Calu3 (cell line): ENCODE measurements at regions not wholly inside any gene's neighbourhood (a gene's known extent, or its start where the extent isn't known, plus 50 kb on each side); places are given as distances from the start of the nearest gene placed in this dataset.

Experiments used
- BruUV-seq: library from RNA; stranded (reverse); fragments of 400-500 nt; replicated peaks from 2 replicates; lab custom pipeline; 2021; lab: Mats Ljungman, UMichigan
- CTCF ChIA-PET: fragments of 300-600 bp; sonication (Branson Sonifier 250); formaldehyde crosslinking; loops from one replicate; lab custom pipeline; 2022; ENCODE audit warnings: antibody characterized with exemption; lab: Charles Lee
- DNase-seq: peaks from one replicate; pipeline ENCODE4 v3.0.0; 2022
- H3K27ac Mint-ChIP-seq: one replicate; pipeline ENCODE4 v1.8.0; 2022; ENCODE audit warnings: mixed read lengths; ENCODE audit not compliant: unreplicated experiment
- H3K27me3 Mint-ChIP-seq: one replicate; pipeline ENCODE4 v1.8.0; 2022; ENCODE audit warnings: mixed read lengths; ENCODE audit not compliant: unreplicated experiment
- H3K36me3 Mint-ChIP-seq: one replicate; pipeline ENCODE4 v1.8.0; 2022; ENCODE audit warnings: mild to moderate bottlenecking, moderate library complexity, mixed read lengths; ENCODE audit not compliant: insufficient read depth, unreplicated experiment
- H3K4me1 Mint-ChIP-seq: one replicate; pipeline ENCODE4 v1.8.0; 2022; ENCODE audit warnings: mild to moderate bottlenecking, low read depth, mixed read lengths; ENCODE audit not compliant: unreplicated experiment
- H3K4me3 Mint-ChIP-seq: one replicate; pipeline ENCODE4 v1.8.0; 2022; ENCODE audit warnings: mild to moderate bottlenecking, low read depth, moderate library complexity, mixed read lengths; ENCODE audit not compliant: unreplicated experiment
- H3K9me3 Mint-ChIP-seq: one replicate; pipeline ENCODE4 v1.8.0; 2022; ENCODE audit warnings: low read depth, mixed read lengths; ENCODE audit not compliant: unreplicated experiment
- CTCF ChIP-seq: fragments of 200-600 bp; IDR thresholded peaks from one replicate; pipeline ENCODE4 v1.8.0; 2022; ENCODE audit warnings: antibody characterized with exemption; ENCODE audit not compliant: unreplicated experiment
- intact Hi-C: fragments of 100-400 bp; cut with micrococcal nuclease; formaldehyde crosslinking; loops from one replicate; pipeline ENCODE4 v1.10.0; 2022; ENCODE audit not compliant: unreplicated experiment

GRCh38 chr4:11801466-11802446, 373.1 kb upstream of the HS3ST1 start:
- H3K9me3 Mint-ChIP-seq: no peaks in the 10 kb centered on the region
- CTCF ChIA-PET: no interaction called here
- no peak for TF ChIP-seq CTCF
- H3K4me1 Mint-ChIP-seq: peaks cover 19% of the 10 kb centered on the region
- intact Hi-C loops: loop anchor here (10.0 kb wide), 1 partner anchor 833 kb away; no protein-coding TSS in a partner anchor
- H3K27ac Mint-ChIP-seq: peak overlapping the region; percentile 19
- no peak overlapping the region for H3K4me3 Mint-ChIP-seq
- no TSS peak for BruUV-seq
- no peaks in the 10 kb centered on the region for H3K27me3 Mint-ChIP-seq
- DNase-seq: no peak
- H3K36me3 Mint-ChIP-seq: no peaks in the 10 kb centered on the region

DNA sequence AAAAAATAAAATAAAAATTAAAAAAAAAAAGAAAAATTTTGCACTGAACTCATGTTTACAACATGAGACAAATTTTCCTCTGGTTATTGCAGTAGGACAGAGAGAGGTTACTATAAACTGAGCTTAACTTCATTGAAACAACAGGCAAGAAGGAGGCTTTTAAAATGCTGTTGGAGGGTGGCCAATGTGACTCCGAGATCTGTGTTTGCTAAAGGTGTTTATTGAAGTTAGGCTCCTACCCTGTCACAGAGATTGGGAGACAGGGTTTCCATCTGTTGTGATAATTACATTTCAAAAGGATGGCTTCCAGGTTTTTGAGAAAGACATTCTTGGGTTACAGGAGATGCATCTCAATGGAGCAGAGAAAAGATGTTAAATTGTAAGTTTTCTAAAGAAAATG, 370.5 kb upstream of the HS3ST1 start:
- TF ChIP-seq CTCF: no peak
- DNase-seq: no peak
- Mint-ChIP-seq H3K4me3 (no peak overlapping the region), H3K4me1 (peaks cover 19% of the 10 kb centered on the region), H3K27ac (no peak overlapping the region), H3K27me3 (no peaks in the 10 kb centered on the region), H3K36me3 (no peaks in the 10 kb centered on the region), H3K9me3 (no peaks in the 10 kb centered on the region)
- intact Hi-C loops: no loop called here
- CTCF ChIA-PET: no interaction called here
- BruUV-seq: no TSS peak

DNA sequence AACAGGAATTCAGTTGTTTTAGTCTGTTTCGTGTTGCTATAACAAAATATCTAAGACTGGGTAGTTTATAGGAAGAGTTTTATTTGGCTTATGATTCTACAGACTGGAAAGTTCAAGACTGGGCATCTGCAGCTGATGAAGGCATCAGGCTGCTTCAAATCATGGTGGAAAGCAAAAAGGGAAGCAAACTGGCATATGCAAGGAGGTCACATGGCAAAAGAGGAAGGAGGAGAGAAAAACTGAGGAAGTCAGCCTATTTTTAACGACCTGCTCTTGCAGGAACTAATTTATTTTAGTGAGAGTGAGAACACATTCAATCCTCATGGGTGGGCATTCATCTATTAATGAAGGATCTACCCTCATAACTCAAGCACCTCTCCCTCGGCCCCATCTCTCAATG, 363.1 kb upstream of the HS3ST1 start:
- CTCF ChIA-PET: no interaction called here
- Mint-ChIP-seq H3K27ac (no peak overlapping the region), H3K36me3 (no peaks in the 10 kb centered on the region), H3K4me1 (no peaks in the 10 kb centered on the region), H3K27me3 (no peaks in the 10 kb centered on the region), H3K4me3 (no peak overlapping the region), H3K9me3 (peaks cover 4% of the 10 kb centered on the region)
- no peak for DNase-seq
- TF ChIP-seq CTCF: no peak
- intact Hi-C loops: no loop called here
- no TSS peak for BruUV-seq

DNA sequence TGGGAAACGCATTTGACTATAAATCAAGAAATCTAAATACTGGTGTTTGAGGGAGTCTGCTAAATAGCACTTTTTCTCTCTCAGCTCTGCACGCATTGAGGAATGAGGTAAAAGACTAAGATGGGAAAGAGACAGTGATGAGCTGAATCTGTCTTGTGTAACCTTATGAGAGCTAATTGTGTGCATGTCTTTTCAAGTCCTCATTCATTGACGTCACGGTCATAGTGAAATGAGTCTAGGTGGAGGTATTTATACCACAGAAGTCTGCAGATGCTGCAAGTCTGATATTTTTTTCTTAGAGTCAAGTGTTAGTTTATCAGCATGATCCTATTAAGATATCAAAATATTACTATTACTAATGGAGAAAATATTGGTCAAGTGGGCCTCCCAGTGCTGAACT, 361.5 kb upstream of the HS3ST1 start:
- Mint-ChIP-seq H3K9me3 (peaks cover 4% of the 10 kb centered on the region), H3K27me3 (no peaks in the 10 kb centered on the region), H3K4me3 (no peak overlapping the region), H3K36me3 (no peaks in the 10 kb centered on the region), H3K27ac (no peak overlapping the region), H3K4me1 (no peaks in the 10 kb centered on the region)
- DNase-seq: no peak
- intact Hi-C loops: no loop called here
- BruUV-seq: no TSS peak
- CTCF ChIA-PET: no interaction called here
- TF ChIP-seq CTCF: no peak
